Keratinocyte (primary cell): ENCODE measurements at regions not wholly inside any gene's neighbourhood (a gene's known extent, or its start where the extent isn't known, plus 50 kb on each side); places are given as distances from the start of the nearest gene placed in this dataset.

Experiments used
- DNase-seq: peaks from one replicate; pipeline ENCODE4 v3.0.0-alpha.2; 2011; ENCODE audit warnings: low read depth, missing footprints, low spot score
- FAIRE-seq: peaks from 2 replicates; lab custom pipeline; 2011; peaks lifted over from hg19 to GRCh38; lab: Jason Lieb, UNC
- H2AFZ ChIP-seq: 2 replicates; pipeline ENCODE4 v1.6.0; 2012; ENCODE audit warnings: low read length, control low read depth, inconsistent platforms; ENCODE audit not compliant: control insufficient read depth
- H3K27ac ChIP-seq: 2 replicates; pipeline ENCODE4 v1.5.1; 2011; ENCODE audit warnings: low read length; ENCODE audit not compliant: control insufficient read depth, insufficient read depth
- H3K27me3 ChIP-seq: 3 replicates; pipeline ENCODE4 v1.6.0; 2011; ENCODE audit warnings: low read length; ENCODE audit not compliant: control insufficient read depth, insufficient read depth; ENCODE audit errors: extremely low read depth
- H3K36me3 ChIP-seq, 2 experiments: 2 replicates in 1 of 2; 3 replicates in 1 of 2; pipeline ENCODE4 v1.5.1; 2011; ENCODE audit warnings: low read length in 2 of 2, mild to moderate bottlenecking in 1 of 2; ENCODE audit not compliant: control insufficient read depth in 2 of 2, insufficient read depth in 2 of 2; ENCODE audit errors: extremely low read depth in 1 of 2
- H3K4me1 ChIP-seq: 3 replicates; pipeline ENCODE4 v1.5.1; 2011; ENCODE audit warnings: low read length; ENCODE audit not compliant: control insufficient read depth, insufficient read depth; ENCODE audit errors: extremely low read depth
- H3K4me2 ChIP-seq: 3 replicates; pipeline ENCODE4 v1.6.0; 2011; ENCODE audit warnings: low read depth, low read length; ENCODE audit not compliant: control insufficient read depth, insufficient read depth; ENCODE audit errors: extremely low read depth
- H3K4me3 ChIP-seq, 3 experiments: fragments of 200-600 bp in 1 of 3; sonication (generic) in 1 of 3; 2 replicates in 2 of 3; 3 replicates in 1 of 3; pipeline ENCODE4 v1.5.1; 2011 to 2016; ENCODE audit warnings: low read length in 3 of 3, mild to moderate bottlenecking in 3 of 3, control low read depth in 2 of 3, inconsistent platforms in 1 of 3, low read depth in 1 of 3, mixed read lengths in 1 of 3, mixed run types in 1 of 3, moderate library complexity in 1 of 3; ENCODE audit not compliant: control insufficient read depth in 2 of 3, insufficient read depth in 2 of 3; ENCODE audit errors: extremely low read depth in 1 of 3
- H3K79me2 ChIP-seq: 2 replicates; pipeline ENCODE4 v1.6.0; 2012; ENCODE audit warnings: low read length; ENCODE audit not compliant: control insufficient read depth, insufficient read depth
- H3K9ac ChIP-seq: 3 replicates; pipeline ENCODE4 v1.6.0; 2011; ENCODE audit warnings: low read length; ENCODE audit not compliant: control insufficient read depth, insufficient read depth; ENCODE audit errors: extremely low read depth
- H3K9me1 ChIP-seq: 3 replicates; pipeline ENCODE4 v1.6.0; 2011; ENCODE audit warnings: low read length; ENCODE audit not compliant: control insufficient read depth, insufficient read depth; ENCODE audit errors: extremely low read depth
- H3K9me3 ChIP-seq: 2 replicates; pipeline ENCODE4 v1.5.1; 2012; ENCODE audit warnings: low read depth, low read length; ENCODE audit not compliant: control insufficient read depth
- H4K20me1 ChIP-seq: 3 replicates; pipeline ENCODE4 v1.6.0; 2011; ENCODE audit warnings: low read length; ENCODE audit not compliant: control insufficient read depth, insufficient read depth; ENCODE audit errors: extremely low read depth
- CTCF ChIP-seq, 3 experiments: IDR thresholded peaks in 1 of 3; conservative IDR thresholded peaks in 1 of 3; optimal IDR thresholded peaks in 1 of 3; 2 replicates in 2 of 3; 3 replicates in 1 of 3; pipeline versions ENCODE3 to v1.5.1; 2011; ENCODE audit warnings: low read length in 3 of 3, mild to moderate bottlenecking in 3 of 3, moderate library complexity in 2 of 3, control low read depth in 1 of 3, inconsistent platforms in 1 of 3; ENCODE audit not compliant: insufficient read depth in 2 of 3; ENCODE audit errors: extremely low read depth in 1 of 3
- EZH2 ChIP-seq: IDR thresholded peaks from one replicate; pipeline ENCODE4 v1.6.1; 2012; ENCODE audit warnings: inconsistent platforms, mild to moderate bottlenecking, low read length, moderate library complexity
- dilution Hi-C: fragments of 300-500 bp; cut with MboI; formaldehyde crosslinking; loops from one replicate; pipeline ENCODE4 v1.7.0; 2020; ENCODE audit warnings: low sequenced_read_pairs; ENCODE audit not compliant: extremely low pct_ligation_motif_present

GRCh38 chr22:49403102-49403501, 424.6 kb downstream of the BRD1 start:
- Histone ChIP-seq H2AFZ (no peak overlapping the region), H3K4me3 (no peak overlapping the region), H3K79me2 (no peaks in the 10 kb centered on the region), H3K4me2 (no peak overlapping the region), H3K9me3 (peaks cover 30% of the 10 kb centered on the region), H3K27ac (no peak overlapping the region), H3K36me3 (no peaks in the 10 kb centered on the region), H3K27me3 (no peaks in the 10 kb centered on the region), H3K9ac (no peak overlapping the region), H3K4me1 (no peaks in the 10 kb centered on the region), H3K9me1 (no peaks in the 10 kb centered on the region), H4K20me1 (no peaks in the 10 kb centered on the region)
- dilution Hi-C loops, result no loop called here
- FAIRE-seq (no peak), DNase-seq (no peak)
- no peak for TF ChIP-seq CTCF (optimal IDR thresholded peaks at IDR 0.05 in 1 of 3, IDR thresholded peaks at IDR 0.05 in 1 of 3, conservative IDR thresholded peaks at IDR 0.05 in 1 of 3; ENCODE audit: extremely low read depth in 1 of 3, insufficient read depth in 2 of 3, low read length in 3 of 3)
- no peak for TF ChIP-seq EZH2

GRCh38 chr22:49402169-49402568, 425.5 kb downstream of the BRD1 start:
- Histone ChIP-seq H4K20me1 (no peaks in the 10 kb centered on the region), H3K4me3 (no peak overlapping the region), H3K36me3 (no peaks in the 10 kb centered on the region), H3K9ac (no peak overlapping the region), H3K9me1 (no peaks in the 10 kb centered on the region), H3K79me2 (no peaks in the 10 kb centered on the region), H3K27ac (no peak overlapping the region), H2AFZ (no peak overlapping the region), H3K27me3 (no peaks in the 10 kb centered on the region), H3K4me2 (no peak overlapping the region), H3K4me1 (no peaks in the 10 kb centered on the region), H3K9me3 (peaks cover 30% of the 10 kb centered on the region)
- dilution Hi-C loops, result no loop called here
- TF ChIP-seq EZH2 (no peak), CTCF (optimal IDR thresholded peaks at IDR 0.05 in 1 of 3, IDR thresholded peaks at IDR 0.05 in 1 of 3, conservative IDR thresholded peaks at IDR 0.05 in 1 of 3; ENCODE audit: extremely low read depth in 1 of 3, insufficient read depth in 2 of 3, low read length in 3 of 3) (no peak)
- DNase-seq (no peak), FAIRE-seq (no peak)
